ENCODE measurements at regions not wholly inside any gene's neighbourhood (a gene's known extent, or its start where the extent isn't known, plus 50 kb on each side); places are given as distances from the start of the nearest gene placed in this dataset.

DNA sequence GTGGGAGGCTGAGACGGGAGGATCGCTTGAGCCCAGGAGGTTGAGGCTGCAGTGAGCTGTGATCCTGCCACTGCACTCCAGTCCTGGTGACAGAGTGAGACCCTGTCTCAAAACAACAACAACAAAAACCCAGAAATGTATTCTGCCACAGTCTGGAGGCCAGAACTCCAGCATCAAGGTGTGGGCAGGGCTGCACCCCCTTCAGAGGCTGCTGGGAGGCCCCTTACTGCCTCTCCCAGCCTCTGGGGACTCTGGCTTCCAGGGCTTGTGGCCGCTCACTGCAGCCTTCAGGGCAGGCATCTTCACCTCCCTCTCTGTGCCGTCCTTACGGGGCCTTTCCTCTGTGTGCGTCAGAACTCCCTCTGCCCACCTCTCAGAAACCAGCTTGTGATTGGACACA is 209.4 kb upstream of the GSE1 start:
- TF ChIP-seq, protein P1, sequence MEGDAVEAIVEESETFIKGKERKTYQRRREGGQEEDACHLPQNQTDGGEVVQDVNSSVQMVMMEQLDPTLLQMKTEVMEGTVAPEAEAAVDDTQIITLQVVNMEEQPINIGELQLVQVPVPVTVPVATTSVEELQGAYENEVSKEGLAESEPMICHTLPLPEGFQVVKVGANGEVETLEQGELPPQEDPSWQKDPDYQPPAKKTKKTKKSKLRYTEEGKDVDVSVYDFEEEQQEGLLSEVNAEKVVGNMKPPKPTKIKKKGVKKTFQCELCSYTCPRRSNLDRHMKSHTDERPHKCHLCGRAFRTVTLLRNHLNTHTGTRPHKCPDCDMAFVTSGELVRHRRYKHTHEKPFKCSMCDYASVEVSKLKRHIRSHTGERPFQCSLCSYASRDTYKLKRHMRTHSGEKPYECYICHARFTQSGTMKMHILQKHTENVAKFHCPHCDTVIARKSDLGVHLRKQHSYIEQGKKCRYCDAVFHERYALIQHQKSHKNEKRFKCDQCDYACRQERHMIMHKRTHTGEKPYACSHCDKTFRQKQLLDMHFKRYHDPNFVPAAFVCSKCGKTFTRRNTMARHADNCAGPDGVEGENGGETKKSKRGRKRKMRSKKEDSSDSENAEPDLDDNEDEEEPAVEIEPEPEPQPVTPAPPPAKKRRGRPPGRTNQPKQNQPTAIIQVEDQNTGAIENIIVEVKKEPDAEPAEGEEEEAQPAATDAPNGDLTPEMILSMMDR (IDR thresholded peaks at IDR 0.05): no peak

DNA sequence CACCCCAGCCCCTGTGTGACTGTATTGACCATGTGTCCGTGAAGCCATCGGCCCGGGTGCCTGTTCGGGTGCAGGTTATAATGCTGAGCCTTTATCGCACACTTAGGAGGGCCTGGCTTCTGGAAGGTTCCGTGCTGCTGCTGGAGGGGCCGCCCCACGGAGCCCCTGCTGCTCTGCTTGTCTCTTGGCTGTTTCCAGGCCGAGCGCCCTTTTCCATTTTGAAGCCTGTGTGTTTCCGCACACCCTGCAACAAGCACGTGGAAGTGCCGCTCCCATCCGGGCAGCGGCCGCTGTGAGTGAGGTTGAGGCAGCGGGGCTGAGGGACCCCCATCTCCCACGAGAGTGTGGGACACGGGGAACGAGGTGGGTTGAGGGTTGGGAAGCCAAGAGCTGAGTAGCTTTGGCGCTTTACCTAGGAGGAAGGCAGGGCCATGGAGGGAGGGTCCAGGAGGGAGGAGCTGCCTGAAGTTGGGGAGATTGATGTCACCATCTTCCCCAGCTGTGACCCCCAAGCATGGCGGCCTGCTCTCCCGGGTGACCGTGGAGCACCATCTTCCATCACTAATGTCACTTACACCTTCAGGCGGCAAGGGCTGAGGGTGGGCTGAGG is 200.1 kb upstream of the GSE1 start:
- TF ChIP-seq, protein P1 (IDR thresholded peaks at IDR 0.05): no peak

DNA sequence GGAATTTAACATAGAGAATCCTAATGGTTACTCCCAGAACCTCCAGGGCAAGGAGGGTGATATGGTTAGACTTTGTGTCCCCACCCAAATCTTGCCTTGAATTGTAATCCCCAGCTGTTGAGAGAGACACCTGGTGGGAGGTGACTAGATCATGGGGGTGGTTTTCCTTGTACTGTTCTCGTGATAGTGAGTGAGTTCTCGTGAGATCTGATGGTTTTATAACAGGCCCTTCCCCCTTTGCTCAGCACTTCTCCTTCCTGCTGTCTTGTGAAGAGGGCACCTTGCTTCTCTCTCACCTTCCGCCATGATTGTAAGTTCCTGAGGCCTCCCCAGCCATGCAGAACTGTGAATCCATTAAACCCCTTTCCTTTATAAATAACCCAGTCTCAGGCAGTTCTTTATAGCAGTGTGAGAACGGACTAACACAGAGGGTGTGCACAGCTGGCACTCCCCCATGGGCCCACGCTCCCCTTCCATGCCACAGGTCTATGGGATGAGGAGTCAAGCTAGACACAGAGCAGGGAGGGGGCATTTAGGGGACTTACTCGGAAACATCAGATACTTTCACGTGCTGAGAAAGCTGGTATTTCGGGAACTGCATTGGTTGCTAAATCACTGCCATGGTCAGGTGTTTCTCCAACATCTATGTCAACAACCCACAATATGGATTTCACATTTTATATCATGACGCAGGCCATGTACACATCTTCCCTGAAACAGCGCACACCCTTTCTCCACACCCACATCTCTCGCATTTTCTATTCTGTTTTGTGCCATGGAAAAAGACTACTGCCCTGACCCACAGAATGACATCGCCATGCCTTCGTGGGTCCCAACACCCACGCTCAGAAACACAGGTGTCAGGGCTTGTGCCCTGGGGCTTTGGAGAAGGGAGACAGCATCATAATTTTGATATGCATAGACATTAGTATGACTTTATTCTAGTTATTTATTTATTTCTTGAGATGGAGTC is 199.1 kb upstream of the GSE1 start:
- TF ChIP-seq, protein P1 (IDR thresholded peaks at IDR 0.05): no peak

DNA sequence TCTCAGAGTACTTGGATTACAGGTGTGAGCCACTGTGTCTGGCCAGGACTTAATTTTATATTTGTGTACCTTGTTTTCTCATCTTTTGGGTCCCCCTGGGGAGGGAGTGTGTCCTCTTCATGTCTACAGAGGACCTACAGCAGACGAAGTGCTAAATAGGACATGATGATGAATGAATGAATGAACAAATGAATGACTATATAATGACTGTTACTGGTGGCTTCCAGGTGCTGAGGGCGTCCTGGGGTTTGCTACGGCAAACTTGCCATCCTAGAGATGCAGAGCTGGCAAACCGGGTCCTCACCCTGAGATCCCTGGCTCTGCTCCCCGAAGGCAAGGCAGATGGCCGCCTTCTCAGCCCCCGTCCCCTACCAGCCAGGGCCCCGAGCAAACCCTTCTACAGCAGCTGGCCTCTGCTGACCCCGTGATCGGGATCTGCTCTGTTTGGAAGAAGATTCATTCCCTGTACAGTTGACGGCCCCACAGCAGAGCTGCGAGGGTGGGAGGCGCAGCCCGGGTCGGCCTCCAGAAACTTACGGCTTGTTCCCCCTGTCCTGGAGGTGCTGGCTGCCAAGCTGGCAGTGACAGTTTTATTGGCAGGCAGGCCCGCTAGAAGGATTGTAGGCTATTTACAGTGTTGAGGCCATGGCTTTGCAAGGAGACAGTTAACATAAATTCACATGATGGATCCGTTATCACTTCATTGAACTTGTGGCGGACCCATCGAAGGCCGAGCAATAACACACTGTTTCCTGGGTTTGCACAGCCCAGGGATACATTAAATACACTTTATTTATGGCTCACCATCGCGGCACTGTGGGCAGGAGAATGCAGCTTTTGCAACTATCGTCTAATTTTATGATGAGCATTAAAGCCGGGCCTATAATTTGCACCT is 197.7 kb upstream of the GSE1 start:
- TF ChIP-seq, protein P1 (IDR thresholded peaks at IDR 0.05): no peak

DNA sequence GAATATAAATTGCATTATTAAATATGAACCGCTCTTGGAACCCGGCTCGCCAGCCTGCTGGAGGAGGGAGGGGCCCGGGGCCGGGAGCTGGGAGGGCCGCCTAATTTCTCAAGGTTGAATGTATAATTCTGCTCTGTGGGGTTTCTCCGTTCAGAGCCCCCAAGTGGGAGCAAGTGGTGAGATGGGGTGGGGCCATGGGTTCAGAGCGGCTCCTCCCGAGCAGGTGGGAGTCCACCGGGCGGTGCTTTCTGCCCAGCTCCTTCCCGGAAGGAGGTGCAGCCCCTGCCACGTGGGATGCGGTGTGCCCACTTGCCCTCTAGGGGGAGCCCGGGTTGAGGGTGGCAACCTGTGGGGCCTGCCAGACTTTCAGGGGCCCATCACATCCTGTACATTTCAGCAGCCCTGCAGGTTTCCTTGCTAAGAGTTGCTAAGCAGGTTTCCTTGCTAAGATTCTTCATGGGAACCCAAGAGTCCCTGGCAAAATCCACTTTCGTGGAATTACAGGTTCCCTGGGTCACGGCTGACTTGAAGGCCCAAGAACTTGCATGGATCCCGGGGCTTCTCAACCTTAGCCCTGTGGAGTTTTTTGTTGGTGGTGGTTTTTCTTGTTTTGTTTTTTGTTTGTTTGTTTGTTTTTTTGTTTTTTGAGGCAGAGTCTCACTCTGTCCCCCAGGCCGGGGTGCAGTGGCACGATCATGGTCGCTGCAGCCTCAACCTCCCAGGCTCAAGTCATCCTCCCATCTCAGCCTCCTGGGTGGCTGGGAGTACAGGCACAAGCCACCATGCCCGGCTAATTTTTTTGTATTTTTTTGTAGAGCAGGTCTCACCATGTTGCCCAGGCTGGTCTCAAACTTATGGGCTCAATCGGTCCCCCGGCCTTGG is 196.7 kb upstream of the GSE1 start:
- TF ChIP-seq, protein P1 (IDR thresholded peaks at IDR 0.05): peak; percentile 67

DNA sequence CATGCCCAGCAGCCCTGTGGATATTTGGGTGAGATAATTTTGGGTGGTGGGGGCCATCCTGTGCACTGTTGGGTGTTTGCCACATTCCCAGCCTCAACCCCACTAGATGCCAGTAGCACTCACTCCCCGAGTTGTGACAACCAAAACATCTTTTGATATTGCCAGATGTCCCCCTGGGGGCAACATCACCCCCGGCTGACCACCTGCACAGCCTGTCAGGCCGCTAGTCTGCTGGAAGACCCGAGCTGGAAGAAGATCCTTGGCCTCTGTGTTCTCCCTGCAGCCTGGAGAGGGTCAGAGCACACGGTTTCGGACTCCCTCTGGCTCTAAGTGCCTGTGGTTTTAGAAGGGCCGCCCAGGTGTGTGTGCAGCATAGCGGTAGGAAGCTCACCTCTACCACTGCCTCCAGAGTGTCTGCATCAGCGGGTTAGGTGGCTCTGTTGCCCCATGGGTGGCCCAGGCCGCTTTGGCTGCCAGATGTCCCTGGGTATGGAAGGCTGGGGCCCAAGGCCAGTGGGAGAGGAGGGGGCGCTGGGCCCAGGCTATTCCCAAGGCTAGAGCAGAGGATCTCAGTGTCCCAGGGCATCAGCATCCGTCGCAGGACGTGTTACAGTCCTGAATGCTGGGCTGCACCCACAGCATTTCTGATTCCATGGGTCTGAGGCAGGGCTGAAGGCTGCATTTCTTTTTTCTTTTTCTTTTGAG is 195.8 kb upstream of the GSE1 start:
- TF ChIP-seq, protein P1 (IDR thresholded peaks at IDR 0.05): no peak

Measured in LNCAP (cell line).